Tibial artery (tissue), 4 donors: ENCODE measurements at regions not wholly inside any gene's neighbourhood (a gene's known extent, or its start where the extent isn't known, plus 50 kb on each side); places are given as distances from the start of the nearest gene placed in this dataset.
"Not testable (repeated sequence)": the region's sequence is repeated elsewhere in the genome, so short reads cannot be mapped to it uniquely, and the experiment has no call there.

Source experiments
- DNase-seq, 2 donors: peaks; one replicate each; pipeline ENCODE4 v3.0.0-alpha.2; 2019
- H3K27ac ChIP-seq, 2 donors: fragments of 200-600 bp; sonication (generic) in 1 of 2; 1 replicate in 1 of 2; 2 replicates in 1 of 2; pipeline ENCODE4 v1.5.1; 2018 to 2019; ENCODE audit warnings: mild to moderate bottlenecking in 1 of 2
- H3K27me3 ChIP-seq, 2 donors: fragments of 200-600 bp; sonication (generic) in 1 of 2; one replicate each; pipeline versions ENCODE4 v1.5.1 to v1.6.0; 2016 to 2019
- H3K36me3 ChIP-seq, 3 donors: fragments of 200-600 bp; sonication (generic) in 2 of 3; one replicate each; pipeline ENCODE4 v1.5.1; 2016 to 2019; ENCODE audit warnings: mild to moderate bottlenecking in 2 of 3
- H3K4me1 ChIP-seq, 4 donors: fragments of 200-600 bp; sonication (generic) in 2 of 4; 1 replicate in 3 of 4; 2 replicates in 1 of 4; pipeline ENCODE4 v1.5.1; 2016 to 2019
- H3K4me3 ChIP-seq, 2 donors: fragments of 200-600 bp; sonication (generic) in 1 of 2; 1 replicate in 1 of 2; 2 replicates in 1 of 2; pipeline ENCODE4 v1.5.1; 2018 to 2019; ENCODE audit warnings: mild to moderate bottlenecking in 2 of 2
- H3K9me3 ChIP-seq, 3 donors: fragments of 200-600 bp; sonication (generic) in 1 of 3; one replicate each; pipeline ENCODE4 v1.5.1; 2016 to 2019
- intact Hi-C: fragments of 100-400 bp; cut with DNase I; formaldehyde crosslinking; loops from one replicate; pipeline ENCODE4 v1.15.0; 2023; ENCODE audit warnings: low total_unique reads
- TF ChIP-seq, protein P1 (sequence below), 2 experiments: fragments of 200-600 bp in 1 of 2; fragments of 450-650 bp in 1 of 2; IDR thresholded peaks; one replicate each; pipeline ENCODE4 v1.5.1; 2017 to 2019; ENCODE audit warnings: antibody characterized with exemption in 2 of 2, mild to moderate bottlenecking in 1 of 2, moderate library complexity in 1 of 2

DNA sequence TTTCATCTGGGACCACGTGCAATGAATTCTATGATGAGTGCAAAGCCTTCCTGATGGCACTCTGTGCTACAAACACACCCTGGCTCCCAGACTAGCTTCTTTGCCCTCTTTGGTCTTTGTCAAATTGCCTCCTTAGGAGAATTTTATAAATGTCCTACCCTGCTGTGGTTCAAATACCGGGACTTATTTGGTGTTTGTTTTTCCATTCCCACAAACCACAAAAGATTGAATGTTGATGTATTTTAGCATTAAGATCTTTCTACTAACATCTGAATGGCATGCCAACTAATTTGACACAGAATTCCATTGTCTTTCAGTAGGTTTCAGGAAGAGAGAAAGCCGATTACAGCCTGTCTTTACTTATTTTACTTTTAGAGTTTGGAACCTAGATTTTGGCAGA is 424.2 kb upstream of the SLC35B3 start:
- intact Hi-C loops, result no loop called here
- TF ChIP-seq, protein P1, sequence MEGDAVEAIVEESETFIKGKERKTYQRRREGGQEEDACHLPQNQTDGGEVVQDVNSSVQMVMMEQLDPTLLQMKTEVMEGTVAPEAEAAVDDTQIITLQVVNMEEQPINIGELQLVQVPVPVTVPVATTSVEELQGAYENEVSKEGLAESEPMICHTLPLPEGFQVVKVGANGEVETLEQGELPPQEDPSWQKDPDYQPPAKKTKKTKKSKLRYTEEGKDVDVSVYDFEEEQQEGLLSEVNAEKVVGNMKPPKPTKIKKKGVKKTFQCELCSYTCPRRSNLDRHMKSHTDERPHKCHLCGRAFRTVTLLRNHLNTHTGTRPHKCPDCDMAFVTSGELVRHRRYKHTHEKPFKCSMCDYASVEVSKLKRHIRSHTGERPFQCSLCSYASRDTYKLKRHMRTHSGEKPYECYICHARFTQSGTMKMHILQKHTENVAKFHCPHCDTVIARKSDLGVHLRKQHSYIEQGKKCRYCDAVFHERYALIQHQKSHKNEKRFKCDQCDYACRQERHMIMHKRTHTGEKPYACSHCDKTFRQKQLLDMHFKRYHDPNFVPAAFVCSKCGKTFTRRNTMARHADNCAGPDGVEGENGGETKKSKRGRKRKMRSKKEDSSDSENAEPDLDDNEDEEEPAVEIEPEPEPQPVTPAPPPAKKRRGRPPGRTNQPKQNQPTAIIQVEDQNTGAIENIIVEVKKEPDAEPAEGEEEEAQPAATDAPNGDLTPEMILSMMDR (IDR thresholded peaks at IDR 0.05), result no peak
- no peaks in the 10 kb centered on the region for H3K36me3 ChIP-seq
- H3K4me1 ChIP-seq, result no peaks in the 10 kb centered on the region
- H3K9me3 ChIP-seq, result no peaks in the 10 kb centered on the region
- DNase-seq, result no peak
- no peak overlapping the region for H3K4me3 ChIP-seq
- no peak overlapping the region for H3K27ac ChIP-seq
- no peaks in the 10 kb centered on the region for H3K27me3 ChIP-seq

DNA sequence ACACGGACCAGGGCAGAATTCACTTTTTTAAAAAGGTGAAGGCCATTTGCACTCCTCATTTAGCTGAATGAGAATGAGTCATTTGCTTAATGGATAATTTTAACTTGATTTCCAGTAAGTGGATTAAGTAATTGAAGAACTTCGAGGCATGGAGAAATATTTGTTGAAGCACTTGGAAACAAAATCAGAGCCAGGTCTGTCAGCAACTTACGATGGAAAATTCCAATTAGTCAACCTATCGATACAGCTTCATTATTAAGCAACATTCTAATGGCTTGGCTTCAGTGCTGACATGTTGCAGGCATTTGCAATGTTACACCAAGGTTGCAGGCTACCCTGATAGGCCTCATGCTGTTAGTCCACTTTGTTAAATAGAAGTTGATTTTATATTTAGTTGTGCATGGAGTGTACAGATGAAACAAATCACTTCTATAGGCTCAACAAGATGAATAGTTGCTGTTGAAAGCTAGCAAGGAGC is 423.5 kb upstream of the SLC35B3 start:
- Histone ChIP-seq H3K4me3 (no peak overlapping the region), H3K4me1 (no peaks in the 10 kb centered on the region), H3K27ac (no peak overlapping the region), H3K9me3 (no peaks in the 10 kb centered on the region), H3K36me3 (no peaks in the 10 kb centered on the region), H3K27me3 (no peaks in the 10 kb centered on the region)
- intact Hi-C loops, result no loop called here
- TF ChIP-seq, protein P1 (IDR thresholded peaks at IDR 0.05), result no peak
- no peak for DNase-seq

DNA sequence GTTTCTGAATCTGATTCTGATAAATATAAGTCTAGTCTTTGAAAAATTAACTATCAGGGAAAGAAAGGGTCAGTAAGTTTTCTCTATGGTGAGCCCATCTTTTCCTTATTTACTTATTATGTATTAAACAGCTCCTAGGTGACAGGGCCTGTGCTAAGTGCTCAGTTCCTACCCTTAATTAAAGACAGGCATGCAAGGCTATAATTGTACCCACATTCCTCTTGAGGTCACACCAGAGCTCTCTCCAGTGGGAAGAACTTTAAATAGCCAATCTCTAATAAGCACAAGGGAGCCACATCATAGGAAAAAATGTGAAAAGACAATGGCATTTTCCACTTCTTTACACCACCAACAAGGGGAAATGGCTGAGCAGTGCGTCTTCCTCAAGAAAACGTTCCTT is 421.8 kb upstream of the SLC35B3 start:
- Histone ChIP-seq H3K9me3 (no peaks in the 10 kb centered on the region), H3K36me3 (no peaks in the 10 kb centered on the region), H3K27ac (no peak overlapping the region), H3K4me3 (no peak overlapping the region), H3K27me3 (no peaks in the 10 kb centered on the region), H3K4me1 (no peaks in the 10 kb centered on the region)
- no peak for DNase-seq
- intact Hi-C loops, result no loop called here
- TF ChIP-seq, protein P1 (IDR thresholded peaks at IDR 0.05), result no peak

DNA sequence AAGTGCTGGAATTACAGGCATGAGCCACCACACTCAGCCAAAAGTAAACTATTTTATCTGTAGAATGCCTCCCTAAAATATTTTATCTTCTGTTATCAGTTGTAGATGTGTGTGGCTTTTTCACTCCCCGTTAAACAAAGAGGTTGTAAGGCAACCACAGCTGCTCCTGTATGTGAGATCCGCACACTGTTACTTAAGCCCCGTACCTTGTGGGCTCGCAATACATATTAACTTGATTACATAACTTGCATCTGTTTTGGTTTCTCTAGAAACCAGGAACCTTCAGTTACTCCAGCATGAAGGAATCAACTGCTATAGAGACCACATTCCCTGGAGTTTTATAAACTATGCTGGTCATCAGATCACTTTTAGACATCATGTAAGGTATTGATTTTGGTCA is 420.1 kb upstream of the SLC35B3 start:
- DNase-seq, result no peak
- Histone ChIP-seq H3K27ac (no peak overlapping the region), H3K27me3 (no peaks in the 10 kb centered on the region), H3K4me3 (no peak overlapping the region), H3K36me3 (no peaks in the 10 kb centered on the region), H3K9me3 (no peaks in the 10 kb centered on the region), H3K4me1 (no peaks in the 10 kb centered on the region)
- TF ChIP-seq, protein P1 (IDR thresholded peaks at IDR 0.05), result no peak
- intact Hi-C loops, result no loop called here

DNA sequence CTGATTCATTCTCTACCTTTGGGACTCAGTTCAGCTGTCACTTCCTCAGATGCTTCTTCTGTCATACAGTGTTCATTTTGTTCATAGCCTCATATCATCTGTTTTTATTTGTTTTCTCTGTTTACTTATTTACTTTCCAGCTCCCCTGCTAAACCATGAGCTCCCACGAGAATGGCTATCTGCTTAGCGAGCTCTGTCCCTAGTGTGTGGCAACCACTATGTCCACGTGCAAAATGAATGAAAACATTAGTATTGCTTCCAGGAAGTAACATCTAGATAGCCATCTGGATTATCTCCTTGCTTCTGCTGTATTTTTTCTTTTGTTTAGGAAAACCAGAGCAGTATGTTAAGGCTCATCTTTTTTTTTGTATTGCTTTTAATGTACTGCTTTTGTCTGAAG is 417.0 kb upstream of the SLC35B3 start:
- no peaks in the 10 kb centered on the region for H3K36me3 ChIP-seq
- intact Hi-C loops, result no loop called here
- H3K4me3 ChIP-seq, result no peak overlapping the region
- TF ChIP-seq, protein P1 (IDR thresholded peaks at IDR 0.05), result no peak
- H3K9me3 ChIP-seq, result no peaks in the 10 kb centered on the region
- no peaks in the 10 kb centered on the region for H3K4me1 ChIP-seq
- H3K27ac ChIP-seq, result no peak overlapping the region
- H3K27me3 ChIP-seq, result no peaks in the 10 kb centered on the region
- DNase-seq, result no peak

DNA sequence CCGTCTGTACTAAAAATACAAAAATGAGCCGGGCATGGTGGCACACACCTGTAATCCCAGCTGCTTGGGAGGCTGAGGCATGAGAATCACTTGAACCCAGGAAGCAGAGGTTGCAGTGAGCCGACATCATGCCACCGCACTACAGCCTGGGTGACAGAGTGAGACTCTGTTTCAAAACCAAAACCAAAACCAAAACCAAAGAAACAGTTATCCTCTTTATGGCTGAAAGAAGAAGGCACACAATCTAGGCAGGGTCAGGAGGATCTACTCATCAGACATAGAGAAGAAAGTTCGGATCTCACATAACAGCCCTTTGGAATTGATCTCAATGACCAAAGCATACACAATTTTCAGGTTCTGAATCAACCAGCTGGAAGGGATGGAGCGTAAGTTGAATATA is 411.3 kb upstream of the SLC35B3 start:
- H3K9me3 ChIP-seq, H3K4me1 ChIP-seq, DNase-seq, H3K36me3 ChIP-seq, H3K27ac ChIP-seq, intact Hi-C loops, H3K27me3 ChIP-seq, H3K4me3 ChIP-seq: not testable (repeated sequence)
